GM21447 (cell line): ENCODE measurements at regions not wholly inside any gene's neighbourhood (a gene's known extent, or its start where the extent isn't known, plus 50 kb on each side); places are given as distances from the start of the nearest gene placed in this dataset.
"Not testable (repeated sequence)": the region's sequence is repeated elsewhere in the genome, so short reads cannot be mapped to it uniquely, and the experiment has no call there.

Experiments used
- ATAC-seq: cut with Tn5 transposase; IDR thresholded peaks from one replicate; pipeline ENCODE4 v1.9.1; 2021; ENCODE audit not compliant: unreplicated experiment

- ATAC-seq: no peak
These were observed 118.5 kb upstream of the OTUD4 start for GRCh38 chr4:145298885-145299284.

DNA sequence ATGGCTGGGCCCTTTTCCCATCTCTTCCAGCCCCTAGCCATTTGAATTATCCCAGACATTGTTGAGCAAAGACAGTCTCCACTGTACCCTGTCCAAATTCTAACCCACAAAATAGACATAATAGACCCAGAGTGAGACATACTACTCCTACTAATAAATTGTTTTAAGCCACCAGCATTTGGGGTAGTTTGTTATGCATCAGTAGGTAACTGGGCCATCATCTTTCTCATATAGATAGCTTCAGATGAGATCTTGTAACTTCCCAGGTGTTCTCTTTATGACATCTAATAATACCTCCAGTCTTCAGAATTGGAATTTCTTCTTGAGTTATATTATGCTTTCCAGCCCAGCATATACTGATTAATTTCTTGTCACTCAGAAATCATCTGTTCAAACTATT is 117.2 kb upstream of the OTUD4 start:
- no peak for ATAC-seq

- ATAC-seq: no peak
These were observed 115.2 kb upstream of the OTUD4 start for GRCh38 chr4:145295547-145295946.

DNA sequence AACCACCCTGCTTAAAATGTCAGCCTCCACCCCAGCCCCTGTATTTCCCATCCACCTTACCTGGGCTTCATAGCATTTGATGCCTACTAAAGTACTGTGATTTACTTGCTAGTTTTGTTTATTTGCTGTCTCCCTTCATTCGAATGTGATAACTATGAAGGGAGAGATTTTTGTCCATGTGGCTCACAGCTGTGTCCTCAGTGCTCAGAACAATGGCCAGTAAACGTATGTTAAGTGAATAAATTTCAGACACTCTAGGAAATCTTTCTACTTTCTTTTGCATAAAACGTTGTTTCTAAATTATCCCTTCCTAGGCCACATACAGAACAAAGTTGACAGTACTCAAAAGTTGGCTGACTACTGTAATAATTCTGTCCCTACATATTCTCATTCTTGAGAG is 114.7 kb upstream of the OTUD4 start:
- no peak for ATAC-seq

DNA sequence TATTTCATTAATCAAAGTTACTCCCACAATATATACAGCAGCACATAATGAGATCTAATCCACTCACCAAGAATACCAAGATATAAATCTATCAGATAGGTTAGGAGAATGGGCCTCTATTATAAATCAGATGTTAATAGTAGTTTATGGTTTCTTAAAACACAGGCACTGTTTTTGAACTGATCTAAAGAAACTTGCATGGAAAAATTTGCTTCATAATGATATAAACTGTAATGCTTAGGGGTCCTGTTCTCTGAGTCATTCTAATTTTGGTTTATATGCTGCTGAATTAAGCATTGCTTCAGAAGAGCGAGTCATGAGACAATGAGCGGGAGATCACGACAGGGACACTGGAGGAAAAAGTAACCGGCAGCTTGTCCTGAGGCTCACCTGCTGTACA is 113.3 kb upstream of the OTUD4 start:
- no peak for ATAC-seq

DNA sequence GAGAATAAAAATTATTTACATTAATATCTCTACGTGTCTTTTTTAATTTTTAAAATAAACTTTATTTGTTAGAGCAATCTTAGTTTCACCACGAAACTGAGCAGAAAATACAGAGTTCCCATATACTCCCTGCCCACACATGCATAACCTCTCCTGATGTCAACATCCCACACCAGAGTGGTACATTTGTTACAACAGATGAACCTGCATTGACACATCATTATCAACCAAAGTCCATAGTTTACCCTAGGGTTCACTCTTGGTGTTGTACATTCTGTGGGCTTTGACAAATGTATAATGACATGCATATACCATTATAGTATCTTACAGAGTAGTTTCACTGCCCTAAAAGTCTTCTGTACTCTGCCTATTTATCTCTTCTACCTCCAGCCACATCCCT is 110.6 kb upstream of the OTUD4 start:
- ATAC-seq: no peak

DNA sequence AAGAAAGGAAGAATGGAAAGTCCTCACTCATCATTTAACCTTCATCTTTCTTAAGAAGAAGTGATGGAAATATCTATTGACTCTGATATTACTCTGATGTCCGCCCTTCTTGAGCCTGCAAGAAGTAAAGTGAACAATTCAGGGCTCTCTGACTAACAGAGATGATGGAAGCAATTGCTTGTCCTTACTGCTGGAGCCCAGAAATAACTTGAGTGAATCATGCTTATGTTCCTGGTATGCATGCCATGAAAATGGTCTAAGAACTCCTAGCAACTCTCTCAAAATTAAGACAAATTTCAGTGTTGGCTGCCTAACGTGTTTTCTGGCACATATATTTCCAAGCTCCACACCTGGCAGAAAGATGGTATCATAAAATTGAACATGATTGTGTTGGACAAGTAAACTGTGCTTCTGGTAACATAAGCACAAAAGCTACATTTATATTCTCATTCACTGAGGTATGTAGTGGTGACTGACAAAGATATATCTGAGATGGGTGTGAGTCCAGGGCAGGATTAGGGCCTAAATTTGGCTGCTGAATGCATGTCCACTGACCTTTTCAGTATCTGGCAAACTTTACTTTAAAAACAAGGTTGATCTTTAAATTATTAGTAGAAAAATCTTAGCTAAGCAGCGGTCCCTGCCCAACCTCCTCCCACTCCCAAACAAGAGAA is 109.2 kb upstream of the OTUD4 start:
- ATAC-seq: no peak

- ATAC-seq: no peak
These were observed 107.0 kb upstream of the OTUD4 start for GRCh38 chr4:145287351-145287750.

DNA sequence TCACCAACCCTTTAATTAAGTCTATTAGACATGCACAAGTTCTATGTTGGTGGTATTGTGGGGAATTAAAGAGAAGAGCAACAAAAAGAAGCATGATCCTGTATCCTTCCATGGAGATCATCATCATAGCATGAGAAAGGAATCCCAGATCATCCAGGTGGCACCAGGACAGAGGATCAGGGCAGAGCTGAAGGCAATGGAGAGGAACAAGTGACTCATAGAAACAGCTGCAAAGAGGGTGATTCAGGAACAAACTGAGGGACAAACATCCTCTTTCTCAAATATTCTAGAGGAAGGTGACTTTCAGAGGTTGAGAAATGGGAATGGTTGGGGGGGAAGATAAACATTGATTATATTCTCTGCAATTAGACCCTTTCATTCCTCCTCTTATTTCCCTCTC is 105.5 kb upstream of the OTUD4 start:
- ATAC-seq: no peak

- no peak for ATAC-seq
These were observed 103.5 kb upstream of the OTUD4 start for GRCh38 chr4:145283909-145284308.

DNA sequence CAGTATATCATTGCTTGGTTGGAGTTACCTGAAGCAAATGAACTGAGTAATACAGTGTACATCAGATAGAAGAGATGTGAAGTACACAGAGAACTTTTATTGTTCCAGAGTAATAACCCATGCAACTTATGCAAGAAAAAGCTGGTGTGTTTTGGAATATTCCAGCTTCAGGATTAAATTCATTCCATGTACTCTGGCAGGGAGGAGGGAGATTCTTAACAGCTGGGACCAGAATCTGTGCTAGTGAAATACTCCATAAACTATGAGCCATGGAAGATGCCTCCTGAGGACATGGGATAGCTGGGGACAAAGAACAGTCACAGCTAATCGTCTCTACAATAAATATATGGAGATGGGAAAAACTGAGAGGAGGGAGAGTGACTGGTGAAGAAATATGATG is 101.6 kb upstream of the OTUD4 start:
- no peak for ATAC-seq

GRCh38 chr4:145281224-145281623 is 100.8 kb upstream of the OTUD4 start:
- no peak for ATAC-seq

DNA sequence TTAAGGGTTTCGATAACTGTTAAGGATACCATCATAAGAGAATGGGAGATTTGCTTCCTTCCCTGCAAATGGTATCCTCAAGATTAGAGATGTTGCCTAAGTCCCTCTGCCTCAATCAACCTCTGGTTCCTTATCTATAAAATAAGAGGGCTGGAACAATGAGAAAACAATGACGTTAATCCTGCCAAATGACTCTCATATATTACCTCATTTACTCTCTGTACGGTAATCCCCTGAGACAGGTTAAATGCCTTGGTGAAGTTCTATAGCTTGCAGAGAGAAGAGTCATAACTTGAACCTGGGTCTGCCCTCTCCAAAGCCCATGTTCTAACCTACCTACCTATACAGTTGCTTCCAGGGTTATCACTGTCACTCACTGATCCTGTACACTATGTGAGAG is 100.2 kb upstream of the OTUD4 start:
- no peak for ATAC-seq

DNA sequence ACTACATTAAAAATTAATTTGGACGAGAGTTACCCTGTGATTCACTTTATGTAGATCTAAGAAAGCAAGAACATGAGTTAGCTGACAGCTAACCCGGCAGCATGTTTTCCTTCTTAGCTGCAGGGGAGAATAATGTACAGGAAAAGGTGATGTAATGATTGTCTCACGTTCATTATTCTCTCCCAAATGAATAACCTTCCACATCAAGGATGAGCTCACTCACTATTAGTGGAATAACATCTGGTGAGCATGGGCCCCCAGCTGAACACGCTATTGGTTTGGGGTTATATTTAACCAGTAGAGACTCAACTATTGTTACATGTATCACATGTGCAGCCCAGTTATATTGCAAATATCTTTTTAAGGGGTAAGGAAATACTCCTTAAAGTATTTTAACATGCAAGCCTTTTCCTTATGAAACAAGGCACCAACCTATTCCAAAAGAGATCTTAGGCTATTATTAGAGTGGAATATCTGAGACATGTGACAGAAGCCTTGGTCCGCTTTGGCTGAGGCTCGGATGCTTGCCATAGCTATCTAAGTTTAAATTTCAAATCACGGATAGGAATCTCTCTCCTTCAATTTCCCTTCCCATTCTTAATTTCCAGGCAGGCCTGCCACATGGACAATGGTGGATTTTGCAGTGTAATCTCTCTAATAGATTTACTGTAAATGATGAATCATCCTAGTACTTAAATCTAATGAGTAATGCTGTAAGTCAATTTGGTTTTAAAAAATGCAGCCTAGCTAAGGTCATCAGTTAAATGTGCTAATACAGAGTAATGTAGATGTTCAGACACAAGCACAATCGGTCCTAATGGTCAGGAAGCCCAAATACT is 99.0 kb upstream of the OTUD4 start:
- ATAC-seq: no peak

- no peak for ATAC-seq
These were observed 98.1 kb upstream of the OTUD4 start for GRCh38 chr4:145278341-145279121.

DNA sequence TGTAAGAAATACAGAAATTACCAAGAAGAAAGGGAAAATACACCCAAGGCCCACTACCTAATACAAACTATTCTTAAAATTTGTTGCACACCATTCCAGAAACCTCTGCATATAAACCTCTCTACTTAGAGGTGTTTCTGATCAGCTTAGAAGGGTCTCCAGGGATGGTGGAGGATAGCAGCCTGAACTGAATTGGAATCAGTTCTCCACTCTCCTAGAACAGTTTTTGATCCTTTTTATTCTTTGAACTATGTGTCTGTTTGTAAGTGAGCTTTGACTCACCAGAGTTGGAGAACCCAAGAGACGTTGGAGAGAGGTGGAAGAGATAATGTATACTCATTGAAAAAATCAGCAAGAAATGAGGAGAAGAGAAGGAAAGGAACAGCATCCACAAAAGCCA is 96.6 kb upstream of the OTUD4 start:
- no peak for ATAC-seq

DNA sequence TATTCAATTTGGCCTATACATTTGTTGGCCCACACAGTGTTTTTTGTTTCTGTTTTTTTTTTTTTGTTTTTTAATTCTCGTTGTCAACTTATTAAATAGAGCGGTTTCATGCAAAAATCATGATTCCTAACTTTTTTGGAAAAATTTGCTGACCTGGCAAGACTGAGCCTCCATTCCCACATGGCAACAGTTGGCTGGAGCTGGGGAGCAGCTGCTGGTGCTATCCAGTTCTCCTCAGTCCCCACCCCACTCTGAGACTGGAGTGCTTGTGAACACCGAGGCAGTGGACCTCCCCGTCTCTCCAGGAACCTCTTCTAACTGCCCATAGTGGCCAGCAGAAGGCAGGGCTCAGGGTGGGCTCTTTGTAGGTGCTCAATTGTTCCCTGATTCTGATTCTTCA is 95.7 kb upstream of the OTUD4 start:
- ATAC-seq: no peak

- ATAC-seq: no peak
These were observed 90.8 kb upstream of the OTUD4 start for GRCh38 chr4:145271194-145271593.

DNA sequence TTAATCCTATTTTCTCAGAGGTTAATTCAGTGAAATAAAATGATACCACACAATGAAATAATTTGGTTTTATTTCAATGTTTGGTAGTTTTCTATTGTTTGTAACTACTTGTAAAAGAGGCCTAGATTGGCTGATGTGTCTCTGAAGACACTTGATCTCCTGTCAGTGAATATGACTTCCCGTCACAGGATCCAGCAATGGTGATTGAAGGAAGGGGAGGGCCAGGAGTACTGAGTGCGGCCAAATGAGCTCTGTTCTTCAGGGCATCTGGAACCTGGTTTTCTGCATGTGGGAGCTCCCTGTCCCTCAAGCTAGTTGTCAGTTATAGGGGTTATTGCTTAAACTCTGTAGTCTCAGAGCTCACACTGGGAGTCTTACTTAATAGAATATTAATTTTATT is 86.5 kb upstream of the OTUD4 start:
- ATAC-seq: no peak

DNA sequence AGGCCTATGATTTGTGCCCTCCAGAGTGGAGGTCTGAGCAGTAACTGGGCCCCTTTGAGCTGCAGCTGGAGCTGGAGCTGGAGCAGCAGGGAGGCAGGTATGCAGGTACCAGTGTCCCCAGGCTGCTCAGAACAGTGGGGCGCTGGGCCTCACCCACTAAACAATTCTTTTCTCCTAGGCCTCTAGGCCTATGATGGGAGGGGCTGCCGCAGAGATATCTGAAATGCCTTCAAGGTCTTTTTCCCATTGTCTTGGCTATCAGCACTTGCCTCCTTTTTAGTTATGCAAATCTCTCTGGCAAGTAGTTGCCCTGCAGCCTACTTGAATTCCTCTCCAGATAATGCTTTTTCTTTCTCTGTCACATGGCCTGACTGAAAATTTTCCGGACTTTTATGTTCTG is 79.7 kb upstream of the OTUD4 start:
- no peak for ATAC-seq

- ATAC-seq: not testable (repeated sequence)
These were observed 74.9 kb upstream of the OTUD4 start for GRCh38 chr4:145255311-145255710.

- ATAC-seq: no peak
These were observed 71.8 kb upstream of the OTUD4 start for GRCh38 chr4:145252190-145252589.
